K562 (cell line): ENCODE measurements at regions not wholly inside any gene's neighbourhood (a gene's known extent, or its start where the extent isn't known, plus 50 kb on each side); places are given as distances from the start of the nearest gene placed in this dataset.

Experiments used
- ATAC-seq: fragments of 200-7000 bp; cut with Tn5 transposase; 3 replicates; pipeline ENCODE4 v1.9.1; 2020; ENCODE audit warnings: moderate library complexity
- BruUV-seq: library from RNA; stranded (reverse); fragments of 400-500 nt; replicated peaks from 2 replicates; lab custom pipeline; 2021; lab: Mats Ljungman, UMichigan
- CTCF ChIA-PET: fragments of 300-600 bp; formaldehyde crosslinking; extraction: SDS; loops from one replicate; lab custom pipeline; 2021; ENCODE audit warnings: low intra/inter-chr PET ratio; lab: Yijun Ruan, JAX
- POLR2A ChIA-PET: fragments of 300-600, 350-650 bp; sonication (Branson Sonifier 250); formaldehyde crosslinking; extraction: SDS; loops from one replicate; lab custom pipeline; 2021; ENCODE audit warnings: antibody characterized with exemption, inconsistent platforms; lab: Yijun Ruan, JAX
- DNase-seq, 4 experiments: peaks; one replicate each; pipeline versions ENCODE4 v3.0.0 to v3.0.0-alpha.2; 2011 to 2018; ENCODE audit warnings: low spot score in 3 of 4, mixed read lengths in 3 of 4; ENCODE audit errors: extremely low read depth in 1 of 4
- FAIRE-seq: peaks from 2 replicates; lab custom pipeline; 2011; peaks lifted over from hg19 to GRCh38; lab: Jason Lieb, UNC
- H2AFZ ChIP-seq: 2 replicates; pipeline ENCODE4 v1.6.0; 2011; ENCODE audit warnings: low read depth, low read length, control low read depth, inconsistent platforms
- H3K27ac ChIP-seq: fragments of 200-600 bp; 3 replicates; pipeline ENCODE4 v1.8.0; 2011; ENCODE audit warnings: low read depth, mild to moderate bottlenecking, control low read depth, inconsistent platforms, low read length, moderate library complexity, mixed read lengths; ENCODE audit errors: extremely low read depth
- H3K27me3 ChIP-seq, 2 experiments: fragments of 300-600 bp in 1 of 2; 2 replicates in 1 of 2; 3 replicates in 1 of 2; pipeline versions ENCODE4 v1.6.0 to v1.8.0; 2011; ENCODE audit warnings: inconsistent platforms in 2 of 2, low read length in 2 of 2, mild to moderate bottlenecking in 1 of 2, mixed read lengths in 1 of 2, moderate library complexity in 1 of 2; ENCODE audit not compliant: control insufficient read depth in 2 of 2, insufficient read depth in 2 of 2
- H3K36me3 ChIP-seq: fragments of 300-600 bp; 3 replicates; pipeline ENCODE4 v1.8.0; 2011; ENCODE audit warnings: mild to moderate bottlenecking, low read length, inconsistent platforms; ENCODE audit not compliant: control insufficient read depth, insufficient read depth
- H3K4me1 ChIP-seq, 2 experiments: fragments of 200-600 bp in 1 of 2; replicated peaks in 1 of 2; 2 replicates in 1 of 2; 3 replicates in 1 of 2; pipeline versions ENCODE4 v1.5.1 to v1.8.0; 2011; ENCODE audit warnings: inconsistent platforms in 2 of 2, low read length in 2 of 2, mild to moderate bottlenecking in 1 of 2, mixed read lengths in 1 of 2, moderate library complexity in 1 of 2; ENCODE audit not compliant: control insufficient read depth in 2 of 2, insufficient read depth in 2 of 2
- H3K4me2 ChIP-seq: 2 replicates; pipeline ENCODE4 v1.6.1; 2011; ENCODE audit warnings: low read length, control low read depth, inconsistent platforms, mixed read lengths; ENCODE audit not compliant: insufficient read depth
- H3K4me3 ChIP-seq: fragments of 200-600 bp; sonication (generic), shearing (Covaris generic); 2 replicates; pipeline ENCODE4 v1.5.1; 2016; ENCODE audit warnings: control low read depth, inconsistent platforms
- H3K79me2 ChIP-seq: fragments of 200-600 bp; 3 replicates; pipeline ENCODE4 v1.8.0; 2011; ENCODE audit warnings: low read length, inconsistent platforms; ENCODE audit not compliant: control insufficient read depth, insufficient read depth
- H3K9ac ChIP-seq, 2 experiments: 2 replicates each; pipeline versions ENCODE4 v1.6.0 to v1.6.1; 2011; ENCODE audit warnings: low read depth in 2 of 2, low read length in 2 of 2, control low read depth in 1 of 2, inconsistent platforms in 1 of 2, mild to moderate bottlenecking in 1 of 2, mixed read lengths in 1 of 2; ENCODE audit not compliant: insufficient read depth in 1 of 2
- H3K9me1 ChIP-seq: one replicate; pipeline ENCODE4 v1.6.0; 2011; ENCODE audit warnings: inconsistent platforms, mild to moderate bottlenecking, low read length, moderate library complexity; ENCODE audit not compliant: control insufficient read depth, insufficient read depth
- H3K9me3 ChIP-seq: replicated peaks from 2 replicates; pipeline ENCODE4 v1.5.1; 2011; ENCODE audit warnings: low read depth, low read length, inconsistent platforms; ENCODE audit not compliant: control insufficient read depth, insufficient read depth
- H4K20me1 ChIP-seq: replicated peaks from 2 replicates; pipeline ENCODE4 v1.6.1; 2011; ENCODE audit warnings: low read length, inconsistent platforms, mixed read lengths; ENCODE audit not compliant: control insufficient read depth, insufficient read depth
- HDGF ChIP-seq: fragments of 450-650 bp; IDR thresholded peaks from 2 replicates; pipeline ENCODE4 v1.6.1; 2016
- IFI16 ChIP-seq: fragments of 250-450 bp; sonication (Bioruptor Pico); IDR thresholded peaks from 2 replicates; pipeline ENCODE4 v2.1.2; 2022; ENCODE audit warnings: mild to moderate bottlenecking, inconsistent platforms
- LARP7 ChIP-seq: fragments of 450-650 bp; IDR thresholded peaks from 2 replicates; pipeline ENCODE4 v1.6.1; 2016
- MCM5 ChIP-seq: fragments of 450-650 bp; IDR thresholded peaks from 2 replicates; pipeline ENCODE4 v1.6.1; 2016; ENCODE audit warnings: low read depth
- MCM7 ChIP-seq, 2 experiments: fragments of 450-650 bp; IDR thresholded peaks; 2 replicates each; pipeline ENCODE4 v1.6.1; 2016 to 2018
- NR3C1 ChIP-seq: sonication (generic); formaldehyde crosslinking; IDR thresholded peaks from 2 replicates; pipeline ENCODE4 v1.8.1; 2022; ENCODE audit warnings: missing genetic modification reagents
- PURB ChIP-seq: sonication (generic); formaldehyde crosslinking; IDR thresholded peaks from 2 replicates; pipeline ENCODE4 v1.9.0; 2021; ENCODE audit warnings: low read depth, mild to moderate bottlenecking, missing genetic modification reagents
- SPI1 ChIP-seq: IDR thresholded peaks from 2 replicates; pipeline ENCODE4 v1.6.1; 2011; ENCODE audit warnings: low read depth, low read length, control low read depth, borderline replicate concordance
- TEAD2 ChIP-seq: fragments of 450-650 bp; IDR thresholded peaks from 2 replicates; pipeline ENCODE4 v1.6.1; 2016; ENCODE audit warnings: missing genetic modification characterization, control low read depth, missing compliant biosample characterization
- ZBTB1 ChIP-seq: sonication (generic); formaldehyde crosslinking; IDR thresholded peaks from 2 replicates; pipeline ENCODE4 v1.8.1; 2023; ENCODE audit warnings: missing genetic modification reagents, low read depth, mild to moderate bottlenecking, borderline replicate concordance
- ZHX1 ChIP-seq: fragments of 150-350 bp; conservative IDR thresholded peaks from 2 replicates; pipeline ENCODE4 v1.6.1; 2014; ENCODE audit warnings: low read length
- ZKSCAN8 ChIP-seq: fragments of 200-800 bp; sonication (Bioruptor generic); IDR thresholded peaks from 2 replicates; pipeline ENCODE4 v1.6.1; 2016; ENCODE audit warnings: missing genetic modification characterization, missing compliant biosample characterization
- ZNF239 ChIP-seq: fragments of 250-450 bp; sonication (Bioruptor Pico); IDR thresholded peaks from 2 replicates; pipeline ENCODE4 v1.4.0; 2020; ENCODE audit warnings: mild to moderate bottlenecking
- ZNF445 ChIP-seq: fragments of 250-450 bp; sonication (Bioruptor Pico); IDR thresholded peaks from 2 replicates; pipeline ENCODE4 v1.4.0; 2020; ENCODE audit warnings: low read depth, mild to moderate bottlenecking, moderate library complexity
- ZNF707 ChIP-seq: fragments of 250-450 bp; sonication (Bioruptor Pico); conservative IDR thresholded peaks from 2 replicates; pipeline ENCODE4 v1.8.0; 2022; ENCODE audit warnings: inconsistent platforms, mild to moderate bottlenecking, moderate library complexity
- ZNF766 ChIP-seq: fragments of 200-800 bp; sonication (Bioruptor generic); conservative IDR thresholded peaks from 2 replicates; pipeline ENCODE4 v1.6.1; 2016; ENCODE audit warnings: missing genetic modification characterization, missing compliant biosample characterization
- ZNF79 ChIP-seq: fragments of 250-450 bp; sonication (Bioruptor Pico); IDR thresholded peaks from 2 replicates; pipeline ENCODE4 v1.4.0; 2020; ENCODE audit warnings: low read depth, mild to moderate bottlenecking, moderate library complexity
- WGBS: fragments of 100-300 bp; shearing (Covaris generic); methylation state at CpG from one replicate; pipeline ENCODE4 v1.1.6; 2016; ENCODE audit warnings: low coverage, mixed read lengths; ENCODE audit not compliant: insufficient coverage; ENCODE audit errors: missing lambda C conversion rate; 5-methylcytosine and 5-hydroxymethylcytosine counted together
- in situ Hi-C: fragments of 300-500 bp; cut with MboI; formaldehyde crosslinking; loops from 4 replicates; pipeline ENCODE4 v1.15.0; 2018; ENCODE audit warnings: inconsistent platforms, mixed read lengths
- intact Hi-C: fragments of 100-400 bp; cut with micrococcal nuclease; formaldehyde crosslinking; loops from 2 replicates; pipeline ENCODE4 v1.14.2; 2022

GRCh38 chr5:54832858-54833257 lies 152.5 kb downstream of the ESM1 start:
- H3K27ac ChIP-seq: no peak overlapping the region
- no peak overlapping the region for H3K4me2 ChIP-seq
- peaks cover 14 to 36% of the 10 kb centered on the region in 2 experiments for H3K27me3 ChIP-seq
- FAIRE-seq: no peak
- DNase-seq: no peak
- H3K4me3 ChIP-seq: no peak overlapping the region
- no peak overlapping the region for H2AFZ ChIP-seq
- in situ Hi-C loops: no loop called here
- H3K9me1 ChIP-seq: no peaks in the 10 kb centered on the region
- ATAC-seq: no peak
- H3K9ac ChIP-seq: no peak overlapping the region
- no TSS peak for BruUV-seq
- no peaks in the 10 kb centered on the region for H3K79me2 ChIP-seq
- 2% methylated on average over 5 of the region's 5 CpGs for WGBS
- H3K9me3 ChIP-seq: no peaks in the 10 kb centered on the region
- no peaks in the 10 kb centered on the region for H3K36me3 ChIP-seq
- POLR2A ChIA-PET: interaction anchor here (0.5 kb wide), 1 partner anchor 70 kb away, joined by 3 read pairs; no protein-coding TSS in a partner anchor
- no peaks in the 10 kb centered on the region; a peak in 1 of 5 replicates for H3K4me1 ChIP-seq
- intact Hi-C loops: no loop called here
- CTCF ChIA-PET: no interaction called here
- no peaks in the 10 kb centered on the region; the same call in 1 of the 2 replicates for H4K20me1 ChIP-seq
- no peak for TF ChIP-seq ZBTB1 (CRISPR knock-in tag)

DNA sequence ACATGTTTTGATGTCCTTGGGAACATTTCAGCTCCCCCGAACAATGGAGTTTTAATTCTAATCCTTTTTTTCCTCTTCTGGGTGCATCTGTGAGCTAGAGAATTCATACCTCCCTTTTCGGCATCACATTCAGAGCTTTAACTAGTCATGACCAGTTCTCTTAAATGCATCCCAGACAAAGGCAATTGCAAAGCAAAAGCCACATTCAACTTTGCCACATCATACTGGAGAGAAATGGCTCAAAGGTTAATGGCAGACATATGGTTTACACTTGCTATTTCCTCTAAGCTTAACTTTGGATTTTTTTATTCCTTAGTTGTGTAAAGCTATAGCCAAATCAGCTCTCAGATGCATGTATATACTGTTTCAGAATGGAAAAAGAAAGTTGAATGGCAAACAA lies 153.3 kb downstream of the ESM1 start:
- Histone ChIP-seq H3K9me1 (no peaks in the 10 kb centered on the region), H3K4me1 (no peaks in the 10 kb centered on the region; a peak in 1 of 5 replicates), H3K36me3 (no peaks in the 10 kb centered on the region), H2AFZ (no peak overlapping the region), H3K4me2 (no peak overlapping the region), H3K27ac (no peak overlapping the region), H3K9ac (no peak overlapping the region), H3K27me3 (peaks cover 14 to 33% of the 10 kb centered on the region in 2 experiments), H3K9me3 (no peaks in the 10 kb centered on the region), H3K4me3 (no peak overlapping the region), H4K20me1 (no peaks in the 10 kb centered on the region; the same call in 1 of the 2 replicates), H3K79me2 (no peaks in the 10 kb centered on the region)
- no peak for DNase-seq
- POLR2A ChIA-PET: interaction anchor here (0.6 kb wide), 1 partner anchor 315 kb away, joined by 3 read pairs; the partner anchor contains the start of gene SNX18
- FAIRE-seq: no peak
- BruUV-seq: no TSS peak
- in situ Hi-C loops (no loop called here), intact Hi-C loops (no loop called here)
- CTCF ChIA-PET: no interaction called here
- no peak for ATAC-seq
- 0% methylated on average over 2 of the region's 2 CpGs for WGBS
- no peak for TF ChIP-seq SPI1
- TF ChIP-seq IFI16: no peak
- no peak for TF ChIP-seq NR3C1 (CRISPR knock-in tag)
- no peak for TF ChIP-seq ZNF79 (CRISPR knock-in tag)
- no peak for TF ChIP-seq MCM7 (IDR thresholded peaks at IDR 0.05)
- TF ChIP-seq HDGF: no peak
- no peak for TF ChIP-seq ZNF445
- TF ChIP-seq TEAD2 (tag): no peak
- TF ChIP-seq ZNF766 (CRISPR knock-in tag): no peak
- no peak for TF ChIP-seq PURB
- TF ChIP-seq ZNF239 (CRISPR knock-in tag): no peak
- TF ChIP-seq LARP7: no peak
- no peak for TF ChIP-seq ZHX1
- no peak for TF ChIP-seq MCM5
- TF ChIP-seq ZKSCAN8 (CRISPR knock-in tag): no peak
- TF ChIP-seq ZNF707: no peak
